ENCODE measurements at regions not wholly inside any gene's neighbourhood (a gene's known extent, or its start where the extent isn't known, plus 50 kb on each side); places are given as distances from the start of the nearest gene placed in this dataset.

DNA sequence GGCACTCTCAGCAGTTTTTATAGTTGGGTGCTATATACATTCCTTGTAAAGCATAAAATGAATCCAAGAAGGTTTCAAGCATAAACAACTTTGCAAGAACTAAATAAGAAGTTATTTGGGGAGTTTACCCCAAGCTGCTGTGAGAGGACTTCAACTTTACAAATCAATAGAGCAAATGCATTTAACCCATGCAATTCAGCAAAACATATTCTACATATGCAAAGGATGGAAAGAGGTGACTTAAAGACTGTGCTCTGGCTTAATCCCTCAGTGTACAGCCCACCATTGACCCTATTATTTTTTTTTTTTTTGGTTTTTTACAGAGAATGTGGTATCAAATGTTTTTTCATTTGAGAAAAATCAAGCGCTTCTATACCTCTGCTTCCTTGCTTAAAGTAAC lies 736.5 kb downstream of the CETN3 start:
- TF ChIP-seq, protein P1, sequence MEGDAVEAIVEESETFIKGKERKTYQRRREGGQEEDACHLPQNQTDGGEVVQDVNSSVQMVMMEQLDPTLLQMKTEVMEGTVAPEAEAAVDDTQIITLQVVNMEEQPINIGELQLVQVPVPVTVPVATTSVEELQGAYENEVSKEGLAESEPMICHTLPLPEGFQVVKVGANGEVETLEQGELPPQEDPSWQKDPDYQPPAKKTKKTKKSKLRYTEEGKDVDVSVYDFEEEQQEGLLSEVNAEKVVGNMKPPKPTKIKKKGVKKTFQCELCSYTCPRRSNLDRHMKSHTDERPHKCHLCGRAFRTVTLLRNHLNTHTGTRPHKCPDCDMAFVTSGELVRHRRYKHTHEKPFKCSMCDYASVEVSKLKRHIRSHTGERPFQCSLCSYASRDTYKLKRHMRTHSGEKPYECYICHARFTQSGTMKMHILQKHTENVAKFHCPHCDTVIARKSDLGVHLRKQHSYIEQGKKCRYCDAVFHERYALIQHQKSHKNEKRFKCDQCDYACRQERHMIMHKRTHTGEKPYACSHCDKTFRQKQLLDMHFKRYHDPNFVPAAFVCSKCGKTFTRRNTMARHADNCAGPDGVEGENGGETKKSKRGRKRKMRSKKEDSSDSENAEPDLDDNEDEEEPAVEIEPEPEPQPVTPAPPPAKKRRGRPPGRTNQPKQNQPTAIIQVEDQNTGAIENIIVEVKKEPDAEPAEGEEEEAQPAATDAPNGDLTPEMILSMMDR (IDR thresholded peaks at IDR 0.05): no peak
- no peak for TF ChIP-seq TCF7L2 (IDR thresholded peaks at IDR 0.05; ENCODE audit: low read depth, low read length)
